HG03103 (cell line): ENCODE measurements at regions not wholly inside any gene's neighbourhood (a gene's known extent, or its start where the extent isn't known, plus 50 kb on each side); places are given as distances from the start of the nearest gene placed in this dataset.

Source experiments
- ATAC-seq: cut with Tn5 transposase; IDR thresholded peaks from one replicate; pipeline ENCODE4 v1.9.1; 2021; ENCODE audit warnings: low read depth; ENCODE audit not compliant: unreplicated experiment

GRCh38 chr16:86408685-86409084 lies 101.6 kb upstream of the FOXF1 start:
- no peak for ATAC-seq

- no peak for ATAC-seq
Measured at GRCh38 chr16:86410081-86410480, 100.2 kb upstream of the FOXF1 start.

GRCh38 chr16:86410529-86410928 lies 99.8 kb upstream of the FOXF1 start:
- no peak for ATAC-seq

GRCh38 chr16:86411897-86412296 lies 98.4 kb upstream of the FOXF1 start:
- ATAC-seq, result no peak

GRCh38 chr16:86414991-86415740 lies 95.2 kb upstream of the FOXF1 start:
- ATAC-seq, result no peak

- no peak for ATAC-seq
Measured at GRCh38 chr16:86418981-86419380, 91.3 kb upstream of the FOXF1 start.

GRCh38 chr16:86419518-86419917 lies 90.8 kb upstream of the FOXF1 start:
- ATAC-seq, result no peak

GRCh38 chr16:86421995-86422394 lies 88.3 kb upstream of the FOXF1 start:
- no peak for ATAC-seq

- ATAC-seq, result no peak
Measured at GRCh38 chr16:86424398-86424797, 85.9 kb upstream of the FOXF1 start.

GRCh38 chr16:86424985-86425384 lies 85.3 kb upstream of the FOXF1 start:
- no peak for ATAC-seq

GRCh38 chr16:86426063-86426642 lies 84.2 kb upstream of the FOXF1 start:
- ATAC-seq, result no peak

GRCh38 chr16:86427433-86427851 lies 82.9 kb upstream of the FOXF1 start:
- no peak for ATAC-seq

GRCh38 chr16:86428729-86429517 lies 81.4 kb upstream of the FOXF1 start:
- ATAC-seq, result no peak

- ATAC-seq, result no peak
Measured at GRCh38 chr16:86429663-86430062, 80.7 kb upstream of the FOXF1 start.

- no peak for ATAC-seq
Measured at GRCh38 chr16:86430814-86431213, 79.5 kb upstream of the FOXF1 start.

- no peak for ATAC-seq
Measured at GRCh38 chr16:86431540-86431939, 78.8 kb upstream of the FOXF1 start.

GRCh38 chr16:86432048-86432447 lies 78.3 kb upstream of the FOXF1 start:
- no peak for ATAC-seq

- ATAC-seq, result no peak
Measured at GRCh38 chr16:86432691-86433090, 77.6 kb upstream of the FOXF1 start.

GRCh38 chr16:86436466-86437185 lies 73.7 kb upstream of the FOXF1 start:
- ATAC-seq, result no peak

- ATAC-seq, result no peak
Measured at GRCh38 chr16:86437348-86437747, 73.0 kb upstream of the FOXF1 start.

GRCh38 chr16:86442703-86443102 lies 67.6 kb upstream of the FOXF1 start:
- no peak for ATAC-seq
